HG03039 (cell line): ENCODE measurements at regions not wholly inside any gene's neighbourhood (a gene's known extent, or its start where the extent isn't known, plus 50 kb on each side); places are given as distances from the start of the nearest gene placed in this dataset.
"Not testable (repeated sequence)": the region's sequence is repeated elsewhere in the genome, so short reads cannot be mapped to it uniquely, and the experiment has no call there.

Experiments used
- ATAC-seq: cut with Tn5 transposase; IDR thresholded peaks from one replicate; pipeline ENCODE4 v1.9.1; 2021; ENCODE audit warnings: mild to moderate bottlenecking, moderate library complexity; ENCODE audit not compliant: unreplicated experiment

DNA sequence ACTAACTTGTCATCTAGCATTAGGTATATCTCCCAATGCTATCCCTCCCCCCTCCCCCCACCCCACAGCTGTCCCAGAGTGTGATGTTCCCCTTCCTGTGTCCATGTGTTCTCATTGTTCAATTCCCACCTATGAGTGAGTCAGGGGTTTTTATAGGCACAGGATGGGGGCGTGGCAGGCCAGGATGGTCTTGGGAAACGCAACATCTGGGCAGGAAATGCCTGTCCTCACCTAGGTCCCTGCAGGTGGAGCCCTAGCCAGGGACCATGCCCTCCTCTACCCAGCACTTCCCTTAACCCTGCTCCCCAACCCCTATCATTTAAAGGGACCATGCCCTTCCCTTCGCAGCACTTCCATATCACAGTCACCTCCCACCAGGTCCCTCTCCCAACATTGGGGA, 1430.6 kb downstream of the CDH8 start:
- not testable (repeated sequence) for ATAC-seq

DNA sequence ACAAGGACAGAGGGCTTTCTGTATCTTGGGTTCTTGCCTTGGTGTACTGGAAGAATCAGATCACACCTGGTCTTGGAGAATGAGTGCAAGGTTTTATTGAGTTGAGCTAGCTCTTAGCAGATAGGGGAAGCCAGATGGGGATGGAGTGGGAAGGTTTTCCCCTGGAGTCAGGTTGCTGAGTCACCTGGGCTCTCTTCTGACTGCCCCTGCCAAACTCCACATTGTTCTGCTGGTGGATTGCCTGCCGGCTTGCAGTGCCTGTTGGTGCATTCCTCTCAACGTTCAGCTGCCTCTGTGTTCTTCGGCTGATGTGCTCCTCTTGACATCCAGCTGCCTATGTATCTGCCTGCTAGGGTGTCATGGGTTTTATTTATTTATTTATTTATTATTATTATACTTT, 1431.1 kb downstream of the CDH8 start:
- no peak for ATAC-seq

DNA sequence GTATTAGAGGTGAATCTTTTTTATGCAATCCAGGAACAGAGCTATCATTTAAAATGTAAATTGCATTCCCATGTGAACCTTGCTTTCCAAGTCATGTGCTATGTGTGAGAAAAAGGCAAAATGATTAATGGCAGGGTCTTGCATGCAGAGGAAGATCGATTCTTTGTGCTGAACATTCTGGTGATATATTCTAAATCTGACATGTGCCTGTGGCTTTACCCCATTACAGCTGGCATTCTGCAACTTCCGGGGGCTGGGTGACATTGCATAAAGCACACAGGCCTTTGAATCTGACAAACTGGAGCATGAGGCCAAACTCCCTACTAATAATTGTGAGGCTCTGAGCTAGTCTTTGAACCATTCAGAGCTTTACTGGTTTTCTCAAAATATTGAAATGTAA, 1449.7 kb downstream of the CDH8 start:
- ATAC-seq: no peak

DNA sequence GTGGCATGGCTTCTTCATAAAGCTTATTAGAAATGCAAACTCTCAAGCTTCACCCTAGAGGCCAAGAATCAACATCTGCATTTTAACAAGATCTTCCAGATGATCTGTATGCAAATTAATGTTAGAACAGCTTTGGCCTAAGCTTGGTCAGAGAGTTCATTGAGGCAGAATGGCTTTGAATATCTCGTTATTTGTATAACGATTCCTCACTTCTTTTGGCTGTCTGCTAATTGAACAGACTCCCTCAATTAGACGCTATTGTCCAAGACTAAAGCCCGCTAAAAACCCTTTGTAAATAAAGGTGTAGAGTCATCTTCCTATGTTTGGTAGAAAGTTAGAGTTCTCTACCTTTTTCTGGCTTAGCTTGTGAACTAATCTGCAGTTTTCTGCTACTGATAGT, 1453.7 kb downstream of the CDH8 start:
- no peak for ATAC-seq

DNA sequence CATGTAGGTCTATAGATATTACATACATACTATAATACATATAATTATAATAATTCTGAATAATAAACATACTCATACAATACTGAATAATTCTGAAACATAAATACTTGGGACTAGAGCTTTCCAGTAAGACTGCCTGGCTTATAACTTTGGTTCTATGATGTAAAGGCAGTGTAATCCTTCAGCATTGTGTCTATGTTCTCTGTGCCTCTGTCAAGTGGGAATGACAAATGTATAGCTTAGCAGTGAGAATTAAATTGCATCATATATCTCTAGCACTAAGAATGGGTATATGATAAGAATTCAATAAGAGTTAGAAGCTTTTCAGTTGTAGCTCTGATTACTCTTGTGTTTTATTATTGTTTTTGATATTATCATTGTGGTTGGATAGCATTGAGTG, 1469.3 kb downstream of the CDH8 start:
- no peak for ATAC-seq

DNA sequence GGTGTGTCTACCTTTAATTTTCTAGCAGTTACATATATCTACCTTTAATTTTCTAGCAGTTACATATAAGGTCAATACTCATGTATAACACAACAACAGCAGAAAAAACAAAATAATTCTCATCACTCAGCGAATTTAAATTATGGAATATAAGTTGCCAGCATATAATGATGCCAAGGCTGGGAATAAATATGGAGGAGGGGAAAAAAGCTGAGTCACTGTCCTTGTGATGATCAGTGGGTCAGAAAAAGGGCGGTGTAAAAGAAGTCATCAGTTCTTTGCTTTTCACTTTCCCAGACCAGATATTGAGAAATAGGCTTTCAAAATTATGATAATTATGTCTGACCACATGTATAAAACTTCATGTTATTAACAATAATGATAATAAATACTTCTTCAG, 1471.7 kb downstream of the CDH8 start:
- ATAC-seq: no peak

DNA sequence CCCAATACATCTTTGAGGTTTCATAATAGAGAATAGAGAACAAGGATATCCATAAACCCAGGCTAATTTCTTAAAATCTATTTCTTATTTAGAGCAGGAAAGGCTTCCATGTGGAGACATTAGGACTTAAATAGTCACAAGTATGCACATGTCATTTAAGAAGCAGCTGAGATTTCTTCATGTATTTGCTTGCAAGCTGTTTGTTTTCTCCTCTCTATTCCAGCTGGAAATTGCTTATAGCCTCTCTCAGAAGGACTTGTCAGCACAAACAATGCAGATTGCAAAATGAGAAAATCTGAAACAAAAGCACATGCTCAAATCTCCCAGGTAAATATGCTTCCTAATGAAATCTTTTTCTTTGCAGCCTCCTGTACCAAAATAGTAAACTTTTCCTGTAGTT, 1473.1 kb downstream of the CDH8 start:
- no peak for ATAC-seq

DNA sequence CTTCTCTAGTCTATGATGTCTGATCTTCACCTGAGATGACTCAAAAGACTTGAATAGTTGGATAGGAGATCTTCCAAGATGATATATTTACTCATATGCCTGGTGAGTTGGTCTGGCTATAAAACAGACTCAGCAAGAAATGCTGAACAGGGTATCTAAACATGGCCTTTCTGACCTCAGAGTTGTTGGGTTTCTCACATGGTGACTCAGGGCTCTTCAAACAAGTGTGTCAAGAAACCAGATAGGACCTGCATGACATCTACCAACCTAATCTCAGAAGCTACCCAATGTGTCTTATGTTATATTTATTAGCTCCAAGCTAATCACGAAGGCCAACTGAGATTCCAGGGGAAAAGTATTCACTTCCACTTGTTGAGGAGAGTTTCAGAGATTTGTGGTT, 1477.3 kb downstream of the CDH8 start:
- ATAC-seq: no peak

DNA sequence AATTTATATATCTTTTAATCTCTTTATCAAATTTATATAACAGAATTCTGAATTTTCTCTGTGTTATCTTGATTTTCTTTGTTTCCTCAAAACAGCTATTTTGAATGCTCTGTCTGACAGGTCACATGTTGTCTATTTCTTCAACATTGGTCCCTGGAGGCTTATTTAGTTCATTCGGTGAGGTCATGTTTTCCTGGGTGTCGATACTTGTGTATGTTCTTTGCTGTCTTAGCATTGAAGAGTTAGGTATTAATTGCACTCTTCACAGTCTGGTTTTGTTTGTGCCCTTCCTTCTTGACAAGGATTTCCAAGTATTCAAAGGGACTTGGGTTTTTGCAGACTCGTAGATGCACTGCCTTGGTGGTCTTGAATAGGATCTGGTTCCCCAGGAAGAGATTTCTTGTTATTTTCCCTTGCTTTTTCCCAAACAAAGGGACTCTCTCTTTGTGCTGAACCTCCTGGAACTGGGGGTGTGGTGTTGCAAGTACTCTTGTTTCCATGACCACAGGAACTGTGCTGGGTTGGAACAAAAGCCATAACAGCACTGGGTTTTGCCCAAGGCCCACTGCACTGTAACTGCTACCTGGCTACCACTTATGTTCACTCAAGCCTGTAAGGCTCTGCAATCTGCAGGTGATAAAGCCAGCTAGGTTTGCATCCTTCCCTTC, 1483.0 kb downstream of the CDH8 start:
- ATAC-seq: no peak

DNA sequence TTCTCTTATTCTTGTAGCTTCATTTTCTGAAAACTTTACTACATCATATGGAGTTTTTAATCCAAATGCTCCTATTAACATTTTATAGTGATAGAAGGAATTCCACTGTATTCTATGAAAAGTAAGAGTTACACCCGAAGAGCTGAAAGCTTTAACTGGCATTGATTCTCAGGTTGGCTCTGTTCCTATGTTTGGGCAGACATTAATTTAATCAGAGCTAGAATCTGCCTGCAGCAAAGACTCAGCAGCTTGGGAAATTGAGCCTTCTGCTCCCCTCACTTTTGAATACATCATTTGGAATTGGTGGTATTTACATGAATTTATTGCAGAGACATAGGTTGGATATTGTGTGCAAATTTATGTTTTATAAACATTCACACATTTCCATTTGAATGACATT, 1494.7 kb downstream of the CDH8 start:
- ATAC-seq: no peak

DNA sequence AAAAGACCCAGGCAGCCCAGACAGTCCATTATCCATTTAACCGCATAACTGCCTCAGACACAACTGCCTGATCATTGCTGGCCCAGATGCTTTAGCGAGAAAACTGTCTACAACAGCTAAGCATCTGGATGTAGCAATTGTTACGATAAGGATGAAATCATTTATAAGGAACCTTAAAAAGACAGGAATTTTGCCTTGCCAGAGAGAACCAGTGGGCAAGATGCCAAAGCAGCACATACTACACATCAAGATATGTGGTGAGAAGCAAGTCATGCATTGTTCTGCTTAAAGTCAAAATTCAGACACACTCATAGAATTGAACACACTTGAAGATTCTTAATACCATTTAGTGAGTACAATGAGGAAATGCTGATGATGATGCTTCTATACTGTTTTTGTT, 1525.3 kb downstream of the CDH8 start:
- ATAC-seq: no peak

DNA sequence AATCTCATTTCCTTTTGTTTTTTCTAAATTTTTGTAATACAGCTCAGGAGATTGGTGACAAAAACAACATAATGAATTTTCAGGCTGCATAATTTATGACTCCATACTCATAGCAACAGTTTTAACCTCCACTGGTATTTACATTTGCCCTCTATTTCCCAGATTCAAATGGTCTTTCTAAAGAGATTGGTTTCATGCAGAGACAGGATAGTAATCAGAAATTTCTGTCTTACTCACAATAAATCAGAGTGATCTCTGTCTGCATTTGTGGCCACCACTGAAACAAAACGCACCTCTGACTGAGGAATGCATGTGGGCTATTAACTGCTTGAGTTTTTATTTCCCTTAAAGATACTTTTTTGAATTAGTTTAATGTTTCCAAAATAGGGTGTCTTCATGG, 1526.0 kb downstream of the CDH8 start:
- no peak for ATAC-seq

DNA sequence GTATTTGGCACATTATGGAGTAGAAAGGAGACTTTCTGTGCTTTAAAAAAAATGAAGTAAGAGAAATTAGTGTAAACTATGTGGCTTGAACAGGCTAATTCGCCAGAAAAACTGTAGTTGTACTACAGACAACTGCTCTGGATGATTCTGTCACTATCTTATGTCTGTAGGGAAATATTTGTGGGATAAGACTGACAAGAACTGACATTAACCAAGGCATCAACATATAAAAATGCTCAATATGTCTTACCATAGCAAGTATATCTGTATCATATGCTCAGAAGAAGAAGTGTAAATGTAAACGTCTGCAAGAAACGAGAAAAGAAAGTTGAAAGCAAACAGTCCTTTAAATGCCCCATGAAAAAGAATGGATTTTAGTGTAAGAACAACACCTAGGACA, 1545.0 kb downstream of the CDH8 start:
- no peak for ATAC-seq

DNA sequence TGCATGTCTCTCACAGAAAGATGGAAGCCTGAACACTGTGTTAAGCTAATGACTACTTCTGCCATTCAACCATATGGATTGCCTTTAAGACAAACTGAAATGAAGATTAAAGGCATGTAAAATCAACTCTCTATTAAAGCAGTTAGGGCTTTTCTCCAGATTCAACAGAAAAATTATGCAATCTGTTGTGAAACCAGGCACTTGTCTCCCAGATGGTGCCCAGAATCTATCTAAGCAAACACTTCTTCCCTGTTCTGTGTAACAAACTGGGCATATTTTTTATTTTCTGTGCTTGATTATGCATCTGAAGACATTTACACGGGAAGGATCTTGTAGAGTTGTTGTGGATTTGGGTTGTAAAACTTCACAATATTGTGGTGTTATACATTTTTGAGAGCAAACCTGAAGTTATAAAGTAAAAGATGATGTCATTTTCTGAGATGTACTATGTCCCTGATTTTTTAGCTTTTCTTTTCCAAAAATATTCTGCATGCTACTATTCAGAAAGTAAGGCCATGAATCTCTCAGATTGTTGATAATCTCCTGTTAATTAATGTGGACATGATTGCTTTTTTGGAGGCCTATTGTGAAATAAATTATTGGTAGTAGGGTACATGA, 1550.3 kb downstream of the CDH8 start:
- no peak for ATAC-seq

DNA sequence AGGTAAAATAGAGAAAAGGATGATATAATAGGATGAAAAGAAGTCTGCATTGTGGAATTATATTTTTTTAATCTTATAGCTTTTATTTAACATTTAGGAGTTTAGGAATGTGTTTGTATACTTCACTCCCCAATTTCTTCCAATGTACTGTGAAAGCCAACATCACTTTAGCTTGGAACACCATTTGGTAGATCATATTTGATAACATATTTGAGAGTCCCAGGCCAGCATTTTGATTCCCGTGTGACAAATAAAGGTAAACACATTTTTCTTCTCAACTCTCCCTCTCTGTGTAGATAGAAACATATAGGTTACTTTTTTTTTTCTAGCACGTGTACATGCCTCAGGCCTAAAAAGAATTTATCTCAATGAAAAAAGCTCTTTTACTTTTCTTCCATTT, 1551.3 kb downstream of the CDH8 start:
- no peak for ATAC-seq

DNA sequence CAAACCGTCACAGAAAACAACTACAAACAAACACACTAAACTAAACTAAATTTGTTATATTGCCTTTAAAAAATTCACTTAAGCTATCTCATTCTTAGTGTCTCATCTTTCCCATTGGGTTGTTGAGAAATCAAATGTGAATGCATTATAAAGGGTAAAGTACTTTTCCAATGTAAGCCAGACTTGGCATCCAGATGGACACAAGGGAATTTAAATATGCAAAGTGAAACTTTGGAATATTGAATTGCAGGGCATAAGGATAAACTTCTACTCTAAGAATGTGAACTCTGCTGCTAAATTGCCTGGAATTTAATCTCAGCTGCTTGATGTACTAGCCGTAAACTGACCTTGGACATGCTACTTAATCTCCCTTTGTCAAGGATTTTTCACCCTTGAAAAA, 1554.6 kb downstream of the CDH8 start:
- no peak for ATAC-seq

DNA sequence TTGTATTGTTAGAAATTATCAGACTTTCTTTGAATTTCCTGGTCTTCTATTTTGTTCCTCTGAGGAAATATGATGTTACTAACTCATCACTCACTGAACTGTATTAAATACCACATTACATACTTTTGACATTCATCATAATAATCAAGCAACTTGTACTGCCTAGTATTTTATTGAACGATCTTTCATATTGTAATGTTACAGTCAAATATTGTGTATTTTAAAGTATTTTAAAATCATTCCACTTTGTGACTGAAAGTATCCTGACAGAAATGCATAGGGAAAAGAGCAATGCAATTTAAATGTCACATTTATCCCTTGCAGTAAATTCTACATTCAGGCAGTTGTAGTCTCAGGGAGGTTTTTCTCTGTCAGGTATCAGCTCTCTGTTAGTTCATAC, 1557.4 kb downstream of the CDH8 start:
- ATAC-seq: no peak

DNA sequence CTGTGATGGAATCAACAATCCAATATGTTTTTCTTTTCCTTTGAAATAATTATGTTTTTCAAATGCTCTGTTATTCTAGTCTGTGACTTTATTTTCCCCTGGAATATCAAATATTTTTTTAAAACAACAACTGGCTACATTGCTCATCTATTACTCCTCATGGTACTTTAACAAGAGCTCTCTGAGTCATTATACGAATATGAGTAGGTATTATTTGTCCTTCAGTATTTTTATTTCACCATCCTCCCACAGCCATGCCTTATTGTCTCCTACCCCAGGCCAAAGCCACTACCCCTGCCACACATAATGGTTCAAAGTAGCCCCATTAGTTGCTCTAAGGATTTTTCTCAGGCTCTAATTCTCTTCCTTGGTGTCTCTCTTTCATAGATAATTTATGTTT, 1572.3 kb downstream of the CDH8 start:
- ATAC-seq: no peak

DNA sequence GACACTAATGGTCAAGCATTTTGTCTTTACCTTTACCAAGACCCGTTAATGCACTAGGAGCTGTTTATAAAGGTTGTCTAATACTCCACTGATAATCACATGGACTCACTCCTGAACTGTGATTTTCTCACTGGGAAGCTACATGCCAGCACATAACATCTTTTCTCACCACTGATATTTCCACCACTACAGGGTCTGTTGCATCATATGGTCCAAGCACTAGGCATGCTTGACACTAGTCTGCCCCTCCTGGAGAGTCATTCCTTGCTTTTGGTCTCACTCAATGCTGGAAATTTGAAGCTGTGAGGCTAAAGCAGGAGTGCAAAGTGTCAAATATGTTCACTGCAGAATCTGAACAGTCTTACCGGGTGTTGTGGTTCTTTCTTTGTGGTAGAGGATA, 1576.8 kb downstream of the CDH8 start:
- no peak for ATAC-seq

DNA sequence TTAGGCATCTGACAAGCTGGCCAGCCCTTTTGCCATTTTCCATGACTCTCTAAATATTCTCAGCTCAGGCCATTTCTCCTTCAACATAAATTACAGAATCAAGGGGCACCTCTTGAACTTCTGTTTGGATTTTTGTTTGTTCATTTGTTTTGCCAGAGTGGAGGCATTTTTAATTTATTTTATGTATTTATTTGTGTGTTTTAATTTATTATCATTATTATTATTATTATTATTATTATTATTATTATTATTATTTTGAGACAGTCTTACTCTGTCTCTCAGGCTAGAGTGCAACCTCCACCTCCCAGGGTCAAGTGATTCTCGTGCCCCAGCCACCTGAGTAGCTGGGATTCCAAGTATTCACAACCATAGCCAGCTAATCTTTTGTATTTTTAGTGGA, 1578.0 kb downstream of the CDH8 start:
- ATAC-seq: no peak

DNA sequence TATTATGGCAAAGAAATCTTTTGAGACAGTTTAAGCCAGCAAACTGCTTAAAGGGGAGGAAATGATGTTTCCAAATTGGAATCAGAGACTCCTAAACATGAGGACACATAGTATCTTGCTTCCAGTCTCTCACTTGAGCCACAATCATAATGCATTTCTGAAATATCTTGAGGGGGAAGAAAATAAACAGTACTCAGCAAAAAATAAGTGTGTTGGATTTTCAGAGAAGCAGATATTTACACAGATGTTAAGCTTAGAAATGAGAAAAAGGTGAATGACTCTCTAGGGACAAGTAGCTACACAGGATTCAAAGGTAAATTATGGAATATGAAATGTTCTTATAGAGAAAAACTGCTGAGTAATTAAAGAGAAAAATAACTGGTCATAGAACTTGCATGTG, 1583.6 kb downstream of the CDH8 start:
- no peak for ATAC-seq

DNA sequence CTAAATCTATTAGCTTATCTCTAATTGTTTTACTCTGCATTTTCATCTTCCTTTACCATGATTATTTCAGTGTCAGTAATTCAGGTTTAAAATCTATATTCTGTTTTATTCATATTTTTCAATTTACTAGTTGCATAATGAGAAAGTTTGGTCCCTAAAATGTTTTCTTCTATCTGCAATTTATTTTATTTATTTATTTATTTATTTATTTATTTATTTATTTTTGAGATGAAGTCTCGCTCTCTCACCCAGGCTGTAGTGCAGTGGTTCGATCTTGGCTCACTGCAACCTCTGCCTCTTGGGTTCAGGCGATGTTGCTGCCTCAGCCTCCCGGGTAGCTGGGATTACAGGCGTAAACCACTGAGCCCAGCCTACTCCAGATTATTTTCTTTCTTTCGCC, 1597.3 kb downstream of the CDH8 start:
- ATAC-seq: no peak

DNA sequence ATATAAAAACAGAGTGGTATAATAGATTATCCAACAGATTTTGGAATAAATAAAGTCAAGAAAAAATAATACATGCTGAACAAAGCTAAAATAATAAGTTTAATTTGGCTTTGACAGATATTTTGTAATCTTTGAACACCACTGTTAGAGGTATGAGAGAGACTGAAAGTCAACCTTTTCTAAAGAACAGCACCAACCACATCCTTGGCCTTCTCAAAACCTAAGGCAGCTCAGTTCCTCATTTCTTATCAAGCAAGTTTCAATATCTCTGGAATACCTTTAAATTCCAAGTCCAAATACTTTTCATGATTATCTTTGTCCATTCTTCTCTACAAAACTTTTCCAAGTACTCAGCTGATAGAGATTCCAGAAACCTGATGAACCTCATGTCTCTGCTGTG, 1603.8 kb downstream of the CDH8 start:
- no peak for ATAC-seq
